ENCODE measurements at regions not wholly inside any gene's neighbourhood (a gene's known extent, or its start where the extent isn't known, plus 50 kb on each side); places are given as distances from the start of the nearest gene placed in this dataset.

- H3K4me2 ChIP-seq (ENCODE audit: low read depth, low read length, poor library complexity, severe bottlenecking) = no peak overlapping the region
- H3K9ac ChIP-seq (ENCODE audit: low read length) = no peak overlapping the region
- H3K36me3 ChIP-seq (ENCODE audit: low read length) = no peaks in the 10 kb centered on the region
- no peak overlapping the region for H3K27ac ChIP-seq (ENCODE audit: low read depth, low read length)
- H3K9me3 ChIP-seq (ENCODE audit: insufficient read depth, low read length) = no peaks in the 10 kb centered on the region
- H3K79me2 ChIP-seq (ENCODE audit: insufficient read depth, low read length) = no peaks in the 10 kb centered on the region
- no peak overlapping the region for H3K4me3 ChIP-seq (ENCODE audit: insufficient read depth, low read length, poor library complexity, severe bottlenecking)
- no peaks in the 10 kb centered on the region for H3F3A ChIP-seq (ENCODE audit: insufficient read depth)
- no peak overlapping the region for H2AFZ ChIP-seq (ENCODE audit: low read depth, low read length, severe bottlenecking)
- H4K20me1 ChIP-seq (ENCODE audit: low read depth, low read length) = no peaks in the 10 kb centered on the region
- no peaks in the 10 kb centered on the region for H3K9me2 ChIP-seq (replicated peaks; ENCODE audit: insufficient read depth, low read length)
- H3K27me3 ChIP-seq (ENCODE audit: low read length) = no peaks in the 10 kb centered on the region
- TF ChIP-seq CTCF (IDR thresholded peaks at IDR 0.05; ENCODE audit: insufficient read depth, low read length, poor library complexity, severe bottlenecking) (no peak), EZH2phosphoT487 (conservative IDR thresholded peaks at IDR 0.05; ENCODE audit: low read length) (no peak)
Measured at GRCh38 chr10:83289373-83289772, 849.9 kb upstream of the GHITM start.

GRCh38 chr10:83289948-83290347 lies 849.4 kb upstream of the GHITM start:
- H3K9me3 ChIP-seq (ENCODE audit: insufficient read depth, low read length) = no peaks in the 10 kb centered on the region
- H3K79me2 ChIP-seq (ENCODE audit: insufficient read depth, low read length) = no peaks in the 10 kb centered on the region
- no peak overlapping the region for H3K27ac ChIP-seq (ENCODE audit: low read depth, low read length)
- no peaks in the 10 kb centered on the region for H3F3A ChIP-seq (ENCODE audit: insufficient read depth)
- no peak overlapping the region for H3K4me3 ChIP-seq (ENCODE audit: insufficient read depth, low read length, poor library complexity, severe bottlenecking)
- no peak for TF ChIP-seq CTCF (IDR thresholded peaks at IDR 0.05; ENCODE audit: insufficient read depth, low read length, poor library complexity, severe bottlenecking)
- no peak for TF ChIP-seq EZH2phosphoT487 (conservative IDR thresholded peaks at IDR 0.05; ENCODE audit: low read length)
- H3K36me3 ChIP-seq (ENCODE audit: low read length) = no peaks in the 10 kb centered on the region
- no peaks in the 10 kb centered on the region for H3K9me2 ChIP-seq (replicated peaks; ENCODE audit: insufficient read depth, low read length)
- no peak overlapping the region for H3K4me2 ChIP-seq (ENCODE audit: low read depth, low read length, poor library complexity, severe bottlenecking)
- no peaks in the 10 kb centered on the region for H3K27me3 ChIP-seq (ENCODE audit: low read length)
- H3K9ac ChIP-seq (ENCODE audit: low read length) = no peak overlapping the region
- no peaks in the 10 kb centered on the region for H4K20me1 ChIP-seq (ENCODE audit: low read depth, low read length)
- H2AFZ ChIP-seq (ENCODE audit: low read depth, low read length, severe bottlenecking) = no peak overlapping the region

- Histone ChIP-seq H4K20me1 (ENCODE audit: low read depth, low read length) (no peaks in the 10 kb centered on the region), H3K79me2 (ENCODE audit: insufficient read depth, low read length) (no peaks in the 10 kb centered on the region), H3K4me3 (ENCODE audit: insufficient read depth, low read length, poor library complexity, severe bottlenecking) (no peak overlapping the region), H3F3A (ENCODE audit: insufficient read depth) (no peaks in the 10 kb centered on the region), H3K27ac (ENCODE audit: low read depth, low read length) (no peak overlapping the region), H3K36me3 (ENCODE audit: low read length) (no peaks in the 10 kb centered on the region), H3K4me2 (ENCODE audit: low read depth, low read length, poor library complexity, severe bottlenecking) (no peak overlapping the region), H3K9ac (ENCODE audit: low read length) (no peak overlapping the region), H3K27me3 (ENCODE audit: low read length) (no peaks in the 10 kb centered on the region), H2AFZ (ENCODE audit: low read depth, low read length, severe bottlenecking) (no peak overlapping the region), H3K9me2 (replicated peaks; ENCODE audit: insufficient read depth, low read length) (no peaks in the 10 kb centered on the region), H3K9me3 (ENCODE audit: insufficient read depth, low read length) (no peaks in the 10 kb centered on the region)
- TF ChIP-seq CTCF (IDR thresholded peaks at IDR 0.05; ENCODE audit: insufficient read depth, low read length, poor library complexity, severe bottlenecking) (no peak), EZH2phosphoT487 (conservative IDR thresholded peaks at IDR 0.05; ENCODE audit: low read length) (no peak)
Measured at GRCh38 chr10:83301732-83302131, 837.6 kb upstream of the GHITM start.

GRCh38 chr10:83302623-83303022 lies 836.7 kb upstream of the GHITM start:
- no peaks in the 10 kb centered on the region for H3K9me2 ChIP-seq (replicated peaks; ENCODE audit: insufficient read depth, low read length)
- H3K27me3 ChIP-seq (ENCODE audit: low read length) = no peaks in the 10 kb centered on the region
- no peaks in the 10 kb centered on the region for H3K9me3 ChIP-seq (ENCODE audit: insufficient read depth, low read length)
- H3K4me3 ChIP-seq (ENCODE audit: insufficient read depth, low read length, poor library complexity, severe bottlenecking) = no peak overlapping the region
- H4K20me1 ChIP-seq (ENCODE audit: low read depth, low read length) = no peaks in the 10 kb centered on the region
- H3K4me2 ChIP-seq (ENCODE audit: low read depth, low read length, poor library complexity, severe bottlenecking) = no peak overlapping the region
- H3F3A ChIP-seq (ENCODE audit: insufficient read depth) = no peaks in the 10 kb centered on the region
- H2AFZ ChIP-seq (ENCODE audit: low read depth, low read length, severe bottlenecking) = no peak overlapping the region
- no peak overlapping the region for H3K9ac ChIP-seq (ENCODE audit: low read length)
- no peaks in the 10 kb centered on the region for H3K36me3 ChIP-seq (ENCODE audit: low read length)
- H3K79me2 ChIP-seq (ENCODE audit: insufficient read depth, low read length) = no peaks in the 10 kb centered on the region
- TF ChIP-seq CTCF (IDR thresholded peaks at IDR 0.05; ENCODE audit: insufficient read depth, low read length, poor library complexity, severe bottlenecking) (no peak), EZH2phosphoT487 (conservative IDR thresholded peaks at IDR 0.05; ENCODE audit: low read length) (no peak)
- no peak overlapping the region for H3K27ac ChIP-seq (ENCODE audit: low read depth, low read length)

Measured in SU-DHL-6 (cell line).